ENCODE measurements at regions not wholly inside any gene's neighbourhood (a gene's known extent, or its start where the extent isn't known, plus 50 kb on each side); places are given as distances from the start of the nearest gene placed in this dataset.

- no peaks in the 10 kb centered on the region for H3K79me2 ChIP-seq (ENCODE audit: insufficient read depth, low read length)
- no peak overlapping the region for H3K27ac ChIP-seq (ENCODE audit: low read depth, low read length)
- H3F3A ChIP-seq (ENCODE audit: insufficient read depth) = no peaks in the 10 kb centered on the region
- H3K4me3 ChIP-seq (ENCODE audit: insufficient read depth, low read length, poor library complexity, severe bottlenecking) = no peak overlapping the region
- H3K27me3 ChIP-seq (ENCODE audit: low read length) = no peaks in the 10 kb centered on the region
- no peaks in the 10 kb centered on the region for H3K36me3 ChIP-seq (ENCODE audit: low read length)
- TF ChIP-seq CTCF (IDR thresholded peaks at IDR 0.05; ENCODE audit: insufficient read depth, low read length, poor library complexity, severe bottlenecking) (no peak), EZH2phosphoT487 (conservative IDR thresholded peaks at IDR 0.05; ENCODE audit: low read length) (no peak)
- no peaks in the 10 kb centered on the region for H4K20me1 ChIP-seq (ENCODE audit: low read depth, low read length)
- no peak overlapping the region for H2AFZ ChIP-seq (ENCODE audit: low read depth, low read length, severe bottlenecking)
- H3K9me3 ChIP-seq (ENCODE audit: insufficient read depth, low read length) = no peaks in the 10 kb centered on the region
- H3K9me2 ChIP-seq (replicated peaks; ENCODE audit: insufficient read depth, low read length) = no peaks in the 10 kb centered on the region
- no peak overlapping the region for H3K9ac ChIP-seq (ENCODE audit: low read length)
- H3K4me2 ChIP-seq (ENCODE audit: low read depth, low read length, poor library complexity, severe bottlenecking) = no peak overlapping the region
These were observed 249.6 kb upstream of the PTER start for GRCh38 chr10:16187161-16187560.

DNA sequence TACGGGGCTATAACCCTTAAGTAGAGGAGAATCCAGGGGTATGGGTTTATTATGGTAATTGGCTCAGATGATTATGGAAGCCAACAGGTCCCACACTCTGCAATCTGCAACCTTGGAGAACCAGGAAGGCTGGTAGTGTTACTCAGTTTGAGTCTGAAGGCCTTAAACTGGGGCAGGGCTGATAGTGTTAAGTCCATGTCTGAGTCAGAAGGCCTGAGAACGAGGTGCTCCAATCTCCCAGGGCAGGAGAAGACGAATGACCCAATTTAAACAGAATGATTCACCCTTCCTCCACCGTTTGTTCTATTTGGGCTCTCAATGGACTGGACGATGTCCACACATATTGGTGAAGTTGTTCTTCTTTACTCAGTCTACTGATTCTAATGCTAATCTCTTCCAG is 244.5 kb upstream of the PTER start:
- Histone ChIP-seq H3K79me2 (ENCODE audit: insufficient read depth, low read length) (no peaks in the 10 kb centered on the region), H3K9ac (ENCODE audit: low read length) (no peak overlapping the region)
- TF ChIP-seq CTCF (IDR thresholded peaks at IDR 0.05; ENCODE audit: insufficient read depth, low read length, poor library complexity, severe bottlenecking) (no peak), EZH2phosphoT487 (conservative IDR thresholded peaks at IDR 0.05; ENCODE audit: low read length) (no peak)

GRCh38 chr10:16193241-16193640 is 243.6 kb upstream of the PTER start:
- no peaks in the 10 kb centered on the region; the same call in 1 of the 2 replicates for H3K27me3 ChIP-seq (ENCODE audit: low read length)
- no peaks in the 10 kb centered on the region; the same call in 1 of the 2 replicates for H3K9me3 ChIP-seq (ENCODE audit: insufficient read depth, low read length)
- no peaks in the 10 kb centered on the region for H3K36me3 ChIP-seq (ENCODE audit: low read length)
- no peaks in the 10 kb centered on the region for H4K20me1 ChIP-seq (ENCODE audit: low read depth, low read length)
- H3K4me2 ChIP-seq (ENCODE audit: low read depth, low read length, poor library complexity, severe bottlenecking) = no peak overlapping the region
- no peak overlapping the region for H3K27ac ChIP-seq (ENCODE audit: low read depth, low read length)
- H3K9ac ChIP-seq (ENCODE audit: low read length) = no peak overlapping the region
- no peaks in the 10 kb centered on the region for H3F3A ChIP-seq (ENCODE audit: insufficient read depth)
- TF ChIP-seq CTCF (IDR thresholded peaks at IDR 0.05; ENCODE audit: insufficient read depth, low read length, poor library complexity, severe bottlenecking) = no peak
- H3K79me2 ChIP-seq (ENCODE audit: insufficient read depth, low read length) = no peaks in the 10 kb centered on the region
- no peak overlapping the region for H2AFZ ChIP-seq (ENCODE audit: low read depth, low read length, severe bottlenecking)
- H3K9me2 ChIP-seq (replicated peaks; ENCODE audit: insufficient read depth, low read length) = no peaks in the 10 kb centered on the region
- H3K4me3 ChIP-seq (ENCODE audit: insufficient read depth, low read length, poor library complexity, severe bottlenecking) = no peak overlapping the region

More for the DNA sequence above, 244.5 kb upstream of the PTER start:
- H3K36me3 ChIP-seq (ENCODE audit: low read length) = no peaks in the 10 kb centered on the region
- H3F3A ChIP-seq (ENCODE audit: insufficient read depth) = no peaks in the 10 kb centered on the region
- no peaks in the 10 kb centered on the region; the same call in 1 of the 2 replicates for H3K9me3 ChIP-seq (ENCODE audit: insufficient read depth, low read length)
- no peaks in the 10 kb centered on the region; the same call in 1 of the 2 replicates for H3K27me3 ChIP-seq (ENCODE audit: low read length)
- no peak overlapping the region for H3K4me3 ChIP-seq (ENCODE audit: insufficient read depth, low read length, poor library complexity, severe bottlenecking)
- no peaks in the 10 kb centered on the region for H4K20me1 ChIP-seq (ENCODE audit: low read depth, low read length)
- H3K4me2 ChIP-seq (ENCODE audit: low read depth, low read length, poor library complexity, severe bottlenecking) = no peak overlapping the region
- H2AFZ ChIP-seq (ENCODE audit: low read depth, low read length, severe bottlenecking) = no peak overlapping the region
- no peak overlapping the region for H3K27ac ChIP-seq (ENCODE audit: low read depth, low read length)
- no peaks in the 10 kb centered on the region for H3K9me2 ChIP-seq (replicated peaks; ENCODE audit: insufficient read depth, low read length)

Measured in SU-DHL-6 (cell line).